ENCODE measurements at regions not wholly inside any gene's neighbourhood (a gene's known extent, or its start where the extent isn't known, plus 50 kb on each side); places are given as distances from the start of the nearest gene placed in this dataset.
"Not testable (repeated sequence)": the region's sequence is repeated elsewhere in the genome, so short reads cannot be mapped to it uniquely, and the experiment has no call there.

DNA sequence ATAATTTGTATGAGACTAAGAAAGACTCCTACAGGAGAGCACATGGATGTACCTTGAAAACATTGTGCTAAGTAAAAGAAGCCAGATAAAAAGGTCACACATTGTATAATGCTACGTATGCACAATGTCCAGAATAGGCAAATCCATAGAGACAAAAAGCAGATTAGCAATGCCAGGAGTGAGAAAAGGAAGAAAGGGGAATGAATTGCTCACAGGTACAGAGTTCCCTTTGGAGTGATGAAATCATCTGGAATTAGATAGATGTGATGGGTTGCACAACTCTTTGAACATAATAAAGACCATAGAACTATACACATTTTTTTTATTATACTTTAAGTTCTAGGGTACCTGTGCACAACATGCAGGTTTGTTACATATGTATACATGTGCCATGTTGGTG lies 1218.9 kb upstream of the TMEM132C start:
- ATAC-seq (no peak), DNase-seq (no peak)
- H3K36me3 ChIP-seq: no peaks in the 10 kb centered on the region
- H3K4me3 ChIP-seq: no peak overlapping the region
- 74 to 90% (median 77%) methylated on average over 1 of the region's 1 CpG for WGBS, 4 donors
- no peak overlapping the region for H3K27ac ChIP-seq
- TF ChIP-seq, protein P1, sequence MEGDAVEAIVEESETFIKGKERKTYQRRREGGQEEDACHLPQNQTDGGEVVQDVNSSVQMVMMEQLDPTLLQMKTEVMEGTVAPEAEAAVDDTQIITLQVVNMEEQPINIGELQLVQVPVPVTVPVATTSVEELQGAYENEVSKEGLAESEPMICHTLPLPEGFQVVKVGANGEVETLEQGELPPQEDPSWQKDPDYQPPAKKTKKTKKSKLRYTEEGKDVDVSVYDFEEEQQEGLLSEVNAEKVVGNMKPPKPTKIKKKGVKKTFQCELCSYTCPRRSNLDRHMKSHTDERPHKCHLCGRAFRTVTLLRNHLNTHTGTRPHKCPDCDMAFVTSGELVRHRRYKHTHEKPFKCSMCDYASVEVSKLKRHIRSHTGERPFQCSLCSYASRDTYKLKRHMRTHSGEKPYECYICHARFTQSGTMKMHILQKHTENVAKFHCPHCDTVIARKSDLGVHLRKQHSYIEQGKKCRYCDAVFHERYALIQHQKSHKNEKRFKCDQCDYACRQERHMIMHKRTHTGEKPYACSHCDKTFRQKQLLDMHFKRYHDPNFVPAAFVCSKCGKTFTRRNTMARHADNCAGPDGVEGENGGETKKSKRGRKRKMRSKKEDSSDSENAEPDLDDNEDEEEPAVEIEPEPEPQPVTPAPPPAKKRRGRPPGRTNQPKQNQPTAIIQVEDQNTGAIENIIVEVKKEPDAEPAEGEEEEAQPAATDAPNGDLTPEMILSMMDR (IDR thresholded peaks at IDR 0.05): no peak
- no peak for TF ChIP-seq POLR2A (IDR thresholded peaks at IDR 0.05)
- H3K9me3 ChIP-seq: peaks cover 0 to 3% (median 0%) of the 10 kb centered on the region in 12 donors
- intact Hi-C loops (cut with DNase I): no loop called here
- no peaks in the 10 kb centered on the region for H3K4me1 ChIP-seq
- peaks cover 0 to 5% (median 0%) of the 10 kb centered on the region in 9 donors for H3K27me3 ChIP-seq

DNA sequence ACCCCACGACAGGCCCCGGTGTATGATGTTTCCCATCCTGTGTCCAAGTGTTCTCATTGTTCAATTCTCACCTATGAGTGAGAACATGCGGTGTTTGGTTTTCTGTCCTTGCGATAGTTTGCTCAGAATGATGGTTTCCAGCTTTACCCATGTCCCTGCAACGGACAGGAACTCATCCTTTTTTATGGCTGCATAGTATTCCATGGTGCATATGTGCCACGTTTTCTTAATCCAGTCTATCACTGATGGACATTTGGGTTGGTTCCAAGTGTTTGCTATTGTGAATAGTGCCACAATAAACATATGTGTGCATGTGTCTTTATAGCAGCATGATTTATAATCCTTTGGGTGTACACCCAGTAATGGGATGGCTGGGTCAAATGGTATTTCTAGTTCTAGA lies 1218.4 kb upstream of the TMEM132C start:
- not testable (repeated sequence) for DNase-seq

DNA sequence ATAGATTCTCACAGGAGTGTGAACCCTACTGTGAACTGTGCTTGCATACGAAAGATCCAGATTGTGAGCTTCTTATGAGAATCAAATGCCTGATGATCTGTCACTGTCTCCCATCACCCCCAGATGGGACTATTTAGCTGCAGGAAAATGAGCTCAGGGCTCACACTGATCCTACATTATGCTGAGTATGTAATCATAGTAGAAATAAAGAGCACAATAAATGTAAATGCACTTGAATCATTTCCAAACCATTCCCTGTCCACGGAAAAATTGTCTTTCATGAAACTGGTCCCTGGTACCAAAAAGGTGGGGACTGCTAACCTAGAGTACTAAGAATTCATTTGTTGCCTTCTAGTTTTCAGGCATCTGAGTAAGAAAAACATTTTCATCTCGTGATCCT lies 1215.8 kb upstream of the TMEM132C start:
- Histone ChIP-seq H3K27me3 (no peaks in the 10 kb centered on the region), H3K9me3 (peaks cover 0 to 3% (median 0%) of the 10 kb centered on the region in 12 donors), H3K4me1 (no peaks in the 10 kb centered on the region), H3K36me3 (no peaks in the 10 kb centered on the region), H3K27ac (no peak overlapping the region), H3K4me3 (no peak overlapping the region)
- no peak for DNase-seq
- no peak for TF ChIP-seq POLR2A (IDR thresholded peaks at IDR 0.05)
- TF ChIP-seq, protein P1 (IDR thresholded peaks at IDR 0.05): no peak
- intact Hi-C loops (cut with DNase I): no loop called here
- 77 to 85% (median 79%) methylated on average over 3 of the region's 3 CpGs for WGBS, 4 donors
- ATAC-seq: no peak

More for the DNA sequence above, 1218.4 kb upstream of the TMEM132C start:
- H3K27me3 ChIP-seq; intact Hi-C loops (cut with DNase I); H3K36me3 ChIP-seq; H3K4me1 ChIP-seq; H3K27ac ChIP-seq; H3K9me3 ChIP-seq; ATAC-seq; H3K4me3 ChIP-seq: not testable (repeated sequence)
- WGBS, 4 donors: 76 to 84% (median 84%) methylated on average over 6 of the region's 6 CpGs

DNA sequence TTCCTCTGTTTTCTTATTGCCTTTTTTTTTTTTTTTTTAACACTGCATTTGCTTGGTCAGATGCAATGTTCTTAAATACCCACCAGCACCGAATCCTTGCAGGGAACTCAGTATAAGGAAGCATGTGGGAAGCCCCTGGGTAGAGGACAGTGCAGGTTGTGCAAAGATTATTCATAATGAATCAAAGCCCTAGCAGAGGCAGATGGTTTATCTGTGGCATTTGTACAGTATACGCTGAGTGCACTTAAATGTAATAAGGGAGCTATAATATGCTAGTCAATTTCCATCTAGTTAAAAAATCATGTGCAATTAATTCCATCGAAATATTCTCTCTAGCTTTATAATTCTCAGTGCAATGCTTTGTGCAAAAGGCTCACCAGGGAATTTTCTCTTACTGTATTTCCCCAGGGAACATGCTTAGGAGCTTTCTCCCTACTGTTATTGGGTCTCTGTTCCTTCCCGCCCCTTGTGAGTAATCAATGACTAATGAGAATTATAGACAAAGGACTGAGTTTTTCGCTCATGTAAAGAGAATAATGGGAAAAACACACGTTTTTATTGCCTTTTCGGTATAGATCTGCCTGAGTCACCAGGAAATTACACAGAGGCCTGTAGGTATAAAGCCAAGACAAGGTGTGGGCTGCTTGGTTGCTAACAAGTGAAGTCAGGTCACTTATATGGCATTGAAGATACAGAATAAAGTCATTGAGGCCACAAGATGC lies 1214.3 kb upstream of the TMEM132C start:
- intact Hi-C loops (cut with DNase I): no loop called here
- no peak overlapping the region for H3K27ac ChIP-seq
- 73 to 77% (median 76%) methylated on average over 7 of the region's 7 CpGs for WGBS, 4 donors
- no peaks in the 10 kb centered on the region for H3K27me3 ChIP-seq
- no peak for ATAC-seq
- H3K4me3 ChIP-seq: no peak overlapping the region
- H3K9me3 ChIP-seq: peaks cover 0 to 3% (median 0%) of the 10 kb centered on the region in 12 donors
- no peaks in the 10 kb centered on the region for H3K36me3 ChIP-seq
- H3K4me1 ChIP-seq: no peaks in the 10 kb centered on the region
- no peak for TF ChIP-seq POLR2A (IDR thresholded peaks at IDR 0.05)
- TF ChIP-seq, protein P1 (IDR thresholded peaks at IDR 0.05): no peak
- DNase-seq: no peak

DNA sequence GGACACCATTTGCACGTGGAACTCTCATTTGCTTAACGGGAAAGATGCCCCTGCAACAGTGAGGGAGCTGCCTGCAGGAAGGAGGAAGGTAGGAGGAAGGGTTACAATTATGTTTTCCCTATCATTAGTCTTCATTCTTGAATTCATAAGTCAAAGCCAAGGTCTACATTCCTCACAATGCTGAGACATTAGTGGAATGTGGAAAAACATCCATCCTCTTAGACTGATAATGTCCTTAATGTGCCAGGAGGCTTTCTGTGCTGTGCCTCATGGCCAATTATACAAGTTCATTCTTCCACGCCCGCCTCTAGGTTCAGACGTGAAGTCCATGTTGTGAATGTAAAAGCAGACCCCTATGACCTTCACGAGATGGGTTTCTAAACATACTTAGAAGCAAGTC lies 1212.4 kb upstream of the TMEM132C start:
- DNase-seq (no peak), ATAC-seq (no peak)
- no peaks in the 10 kb centered on the region for H3K4me1 ChIP-seq
- 48 to 64% (median 56%) methylated on average over 6 of the region's 6 CpGs for WGBS, 4 donors
- H3K27me3 ChIP-seq: no peaks in the 10 kb centered on the region
- intact Hi-C loops (cut with DNase I): no loop called here
- H3K9me3 ChIP-seq: peaks cover 0 to under 1% (median 0%) of the 10 kb centered on the region in 12 donors
- H3K27ac ChIP-seq: no peak overlapping the region
- H3K36me3 ChIP-seq: no peaks in the 10 kb centered on the region
- TF ChIP-seq, protein P1 (IDR thresholded peaks at IDR 0.05): no peak
- no peak for TF ChIP-seq POLR2A (IDR thresholded peaks at IDR 0.05)
- no peak overlapping the region for H3K4me3 ChIP-seq

All from heart left ventricle (tissue), 16 donors.